ENCODE measurements at regions not wholly inside any gene's neighbourhood (a gene's known extent, or its start where the extent isn't known, plus 50 kb on each side); places are given as distances from the start of the nearest gene placed in this dataset.

DNA sequence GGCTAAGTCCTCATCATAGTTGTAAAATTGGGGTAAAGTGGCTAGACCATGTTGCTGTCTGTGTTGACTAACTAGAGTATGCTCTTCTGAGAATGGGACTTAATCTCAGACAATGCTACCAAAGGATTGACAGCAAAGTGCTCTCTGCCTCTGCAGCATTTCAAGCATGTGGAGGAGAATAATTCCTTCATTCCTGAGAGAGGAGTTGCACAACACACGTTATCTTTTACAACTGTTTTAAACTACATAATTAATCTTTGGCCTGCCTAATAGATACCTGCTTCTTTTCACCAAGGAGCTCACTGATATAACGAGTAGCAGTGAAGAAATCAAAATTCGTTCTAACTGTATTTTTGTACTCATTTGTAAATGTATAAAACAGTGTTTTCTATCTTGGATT lies 2172.2 kb downstream of the PCDH9 start:
- CTCF ChIA-PET: no interaction called here
- POLR2A ChIA-PET: no interaction called here
- no peaks in the 10 kb centered on the region for H3K9me3 ChIP-seq (ENCODE audit: control insufficient read depth, insufficient read depth, low read length)
- DNase-seq (ENCODE audit: low read depth, low spot score): no peak
- TF ChIP-seq CTCF (IDR thresholded peaks at IDR 0.05; ENCODE audit: low read depth, low read length): no peak
- no peaks in the 10 kb centered on the region for H3K27me3 ChIP-seq (ENCODE audit: control insufficient read depth, insufficient read depth, low read length)
- H3K4me3 ChIP-seq (ENCODE audit: low read depth, low read length): no peak overlapping the region
- no peak overlapping the region for H3K27ac ChIP-seq (ENCODE audit: low read depth, low read length)

- CTCF ChIA-PET: no interaction called here
- TF ChIP-seq CTCF (IDR thresholded peaks at IDR 0.05; ENCODE audit: low read depth, low read length): no peak
- Histone ChIP-seq H3K4me3 (ENCODE audit: low read depth, low read length) (no peak overlapping the region), H3K27me3 (ENCODE audit: control insufficient read depth, insufficient read depth, low read length) (no peaks in the 10 kb centered on the region), H3K9me3 (ENCODE audit: control insufficient read depth, insufficient read depth, low read length) (no peaks in the 10 kb centered on the region), H3K27ac (ENCODE audit: low read depth, low read length) (no peak overlapping the region)
- no peak for DNase-seq (ENCODE audit: low read depth, low spot score)
- POLR2A ChIA-PET: no interaction called here
Measured at GRCh38 chr13:65054277-65054676, 2175.9 kb downstream of the PCDH9 start.

GRCh38 chr13:65036999-65037398 lies 2193.1 kb downstream of the PCDH9 start:
- no peak for DNase-seq (ENCODE audit: low read depth, low spot score)
- ChIA-PET CTCF (no interaction called here), POLR2A (no interaction called here)
- Histone ChIP-seq H3K4me3 (ENCODE audit: low read depth, low read length) (no peak overlapping the region), H3K9me3 (ENCODE audit: control insufficient read depth, insufficient read depth, low read length) (peaks cover 4% of the 10 kb centered on the region; the same call in 1 of the 2 replicates), H3K27ac (ENCODE audit: low read depth, low read length) (no peak overlapping the region), H3K27me3 (ENCODE audit: control insufficient read depth, insufficient read depth, low read length) (no peaks in the 10 kb centered on the region)
- TF ChIP-seq CTCF (IDR thresholded peaks at IDR 0.05; ENCODE audit: low read depth, low read length): no peak

DNA sequence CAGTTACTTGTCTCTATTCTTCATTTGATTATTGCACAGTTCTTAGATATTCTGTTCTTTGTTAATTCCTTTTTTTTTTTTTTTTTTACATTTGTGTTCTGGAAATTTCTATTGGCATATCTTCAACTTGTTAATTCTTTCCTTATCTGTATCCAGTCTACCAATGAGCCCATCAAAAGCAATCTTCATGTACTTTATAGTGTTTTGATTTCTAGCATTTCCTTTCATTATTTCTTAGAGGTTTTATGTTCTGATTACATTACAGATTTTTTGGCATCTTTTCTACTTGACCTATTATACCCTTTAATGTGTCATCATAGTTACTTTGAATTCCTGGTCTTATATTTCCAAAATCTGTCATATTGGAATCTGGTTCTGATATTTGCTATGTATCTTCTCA lies 2194.8 kb downstream of the PCDH9 start:
- H3K27me3 ChIP-seq (ENCODE audit: control insufficient read depth, insufficient read depth, low read length): no peaks in the 10 kb centered on the region
- no peak for DNase-seq (ENCODE audit: low read depth, low spot score)
- ChIA-PET POLR2A (no interaction called here), CTCF (no interaction called here)
- no peak for TF ChIP-seq CTCF (IDR thresholded peaks at IDR 0.05; ENCODE audit: low read depth, low read length)
- H3K9me3 ChIP-seq (ENCODE audit: control insufficient read depth, insufficient read depth, low read length): peaks cover 4% of the 10 kb centered on the region; the same call in 1 of the 2 replicates
- H3K4me3 ChIP-seq (ENCODE audit: low read depth, low read length): no peak overlapping the region
- H3K27ac ChIP-seq (ENCODE audit: low read depth, low read length): no peak overlapping the region

DNA sequence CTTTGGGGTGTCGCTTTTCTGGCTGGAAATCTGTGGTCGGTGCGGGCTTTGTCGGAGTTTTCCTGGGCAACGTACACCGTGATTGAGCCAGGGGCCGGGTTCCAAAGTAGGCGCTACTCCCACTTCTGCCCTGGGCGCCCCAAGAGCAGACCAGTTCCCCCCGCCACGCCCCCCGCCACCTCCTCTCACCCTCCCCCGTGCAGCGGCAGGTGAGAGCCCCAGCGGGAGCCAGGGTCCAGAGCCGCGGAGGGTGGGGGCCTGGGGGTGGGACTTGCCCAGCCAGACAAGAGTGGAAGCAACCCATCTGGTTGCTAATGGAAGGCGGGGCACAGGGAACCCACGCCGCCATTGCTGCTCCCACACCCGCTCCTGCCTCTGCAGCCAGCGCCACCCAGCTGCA lies 2195.9 kb downstream of the PCDH9 start:
- no peak for DNase-seq (ENCODE audit: low read depth, low spot score)
- no peaks in the 10 kb centered on the region for H3K27me3 ChIP-seq (ENCODE audit: control insufficient read depth, insufficient read depth, low read length)
- ChIA-PET POLR2A (no interaction called here), CTCF (no interaction called here)
- H3K27ac ChIP-seq (ENCODE audit: low read depth, low read length): no peak overlapping the region
- no peak overlapping the region for H3K4me3 ChIP-seq (ENCODE audit: low read depth, low read length)
- peaks cover 4% of the 10 kb centered on the region; the same call in 1 of the 2 replicates for H3K9me3 ChIP-seq (ENCODE audit: control insufficient read depth, insufficient read depth, low read length)
- no peak for TF ChIP-seq CTCF (IDR thresholded peaks at IDR 0.05; ENCODE audit: low read depth, low read length)

Data from AG04450 (cell line).